ENCODE measurements at regions not wholly inside any gene's neighbourhood (a gene's known extent, or its start where the extent isn't known, plus 50 kb on each side); places are given as distances from the start of the nearest gene placed in this dataset.

DNA sequence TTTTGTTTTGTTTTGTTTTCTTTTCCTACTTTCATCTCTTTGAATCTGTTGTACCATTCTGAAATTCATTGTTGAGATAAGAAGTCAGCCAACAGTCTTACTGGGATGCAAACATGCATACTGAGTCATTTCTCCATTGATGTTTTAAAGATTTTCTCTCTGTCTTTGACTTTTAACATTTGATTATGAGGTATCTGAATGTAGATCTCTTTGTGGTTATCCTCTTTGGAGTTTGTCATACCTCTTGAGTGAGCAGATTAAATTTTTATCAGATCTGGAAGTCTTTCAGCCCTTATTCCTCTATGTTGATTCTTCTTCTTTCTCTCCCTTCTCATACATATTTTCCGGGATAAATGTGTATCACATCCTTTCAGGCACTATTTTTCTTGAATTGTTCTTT, 406.9 kb upstream of the NCAM2 start:
- TF ChIP-seq, protein P1, sequence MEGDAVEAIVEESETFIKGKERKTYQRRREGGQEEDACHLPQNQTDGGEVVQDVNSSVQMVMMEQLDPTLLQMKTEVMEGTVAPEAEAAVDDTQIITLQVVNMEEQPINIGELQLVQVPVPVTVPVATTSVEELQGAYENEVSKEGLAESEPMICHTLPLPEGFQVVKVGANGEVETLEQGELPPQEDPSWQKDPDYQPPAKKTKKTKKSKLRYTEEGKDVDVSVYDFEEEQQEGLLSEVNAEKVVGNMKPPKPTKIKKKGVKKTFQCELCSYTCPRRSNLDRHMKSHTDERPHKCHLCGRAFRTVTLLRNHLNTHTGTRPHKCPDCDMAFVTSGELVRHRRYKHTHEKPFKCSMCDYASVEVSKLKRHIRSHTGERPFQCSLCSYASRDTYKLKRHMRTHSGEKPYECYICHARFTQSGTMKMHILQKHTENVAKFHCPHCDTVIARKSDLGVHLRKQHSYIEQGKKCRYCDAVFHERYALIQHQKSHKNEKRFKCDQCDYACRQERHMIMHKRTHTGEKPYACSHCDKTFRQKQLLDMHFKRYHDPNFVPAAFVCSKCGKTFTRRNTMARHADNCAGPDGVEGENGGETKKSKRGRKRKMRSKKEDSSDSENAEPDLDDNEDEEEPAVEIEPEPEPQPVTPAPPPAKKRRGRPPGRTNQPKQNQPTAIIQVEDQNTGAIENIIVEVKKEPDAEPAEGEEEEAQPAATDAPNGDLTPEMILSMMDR (IDR thresholded peaks at IDR 0.05; ENCODE audit: low read length): no peak
- TF ChIP-seq EZH2 (optimal IDR thresholded peaks at IDR 0.05; ENCODE audit: low read depth, low read length): no peak

Data from MM.1S (cell line).